T1000 (cell line): ENCODE measurements at regions not wholly inside any gene's neighbourhood (a gene's known extent, or its start where the extent isn't known, plus 50 kb on each side); places are given as distances from the start of the nearest gene placed in this dataset.

Source experiments
- DNase-seq: peaks from one replicate; lab custom pipeline; 2025; ENCODE audit warnings: mixed read lengths; lab: John Stamatoyannopoulos, UW

- DNase-seq = no peak
These were observed 297.3 kb downstream of the DHX15 start for GRCh38 chr4:24287096-24287495.

GRCh38 chr4:24285759-24286158, 298.6 kb downstream of the DHX15 start:
- no peak for DNase-seq

- DNase-seq = no peak
These were observed 301.9 kb downstream of the DHX15 start for GRCh38 chr4:24282446-24282845.

GRCh38 chr4:24279911-24280375, 304.4 kb downstream of the DHX15 start:
- DNase-seq = no peak

- DNase-seq = no peak
These were observed 304.9 kb downstream of the DHX15 start for GRCh38 chr4:24279469-24279868.

GRCh38 chr4:24278693-24279092, 305.7 kb downstream of the DHX15 start:
- no peak for DNase-seq

- no peak for DNase-seq
These were observed 309.9 kb downstream of the DHX15 start for GRCh38 chr4:24274381-24274941.

GRCh38 chr4:24273136-24273535, 311.2 kb downstream of the DHX15 start:
- DNase-seq = no peak

- no peak for DNase-seq
These were observed 317.2 kb downstream of the DHX15 start for GRCh38 chr4:24266951-24267722.

- DNase-seq = no peak
These were observed 318.4 kb downstream of the DHX15 start for GRCh38 chr4:24265989-24266388.

- DNase-seq = no peak
These were observed 321.7 kb downstream of the DHX15 start for GRCh38 chr4:24262616-24263015.

- DNase-seq = no peak
These were observed 322.3 kb downstream of the DHX15 start for GRCh38 chr4:24262084-24262483.

GRCh38 chr4:24260923-24261564, 323.3 kb downstream of the DHX15 start:
- DNase-seq = no peak

GRCh38 chr4:24260133-24260715, 324.1 kb downstream of the DHX15 start:
- DNase-seq = no peak

GRCh38 chr4:24256547-24256946, 327.8 kb downstream of the DHX15 start:
- DNase-seq = no peak

- DNase-seq = no peak
These were observed 328.3 kb downstream of the DHX15 start for GRCh38 chr4:24256066-24256465.

- DNase-seq = no peak
These were observed 332.2 kb downstream of the DHX15 start for GRCh38 chr4:24252121-24252520.

GRCh38 chr4:24251589-24251988, 332.8 kb downstream of the DHX15 start:
- no peak for DNase-seq

GRCh38 chr4:24249972-24250371, 334.4 kb downstream of the DHX15 start:
- DNase-seq = no peak

- DNase-seq = no peak
These were observed 335.4 kb downstream of the DHX15 start for GRCh38 chr4:24248674-24249630.

GRCh38 chr4:24245491-24245820, 338.9 kb downstream of the DHX15 start:
- no peak for DNase-seq
